GM18499 (cell line): ENCODE measurements at regions not wholly inside any gene's neighbourhood (a gene's known extent, or its start where the extent isn't known, plus 50 kb on each side); places are given as distances from the start of the nearest gene placed in this dataset.
"Not testable (repeated sequence)": the region's sequence is repeated elsewhere in the genome, so short reads cannot be mapped to it uniquely, and the experiment has no call there.

Experiments used
- ATAC-seq: cut with Tn5 transposase; IDR thresholded peaks from one replicate; pipeline ENCODE4 v1.9.1; 2021; ENCODE audit warnings: moderate number of reproducible peaks; ENCODE audit not compliant: insufficient read depth, unreplicated experiment

DNA sequence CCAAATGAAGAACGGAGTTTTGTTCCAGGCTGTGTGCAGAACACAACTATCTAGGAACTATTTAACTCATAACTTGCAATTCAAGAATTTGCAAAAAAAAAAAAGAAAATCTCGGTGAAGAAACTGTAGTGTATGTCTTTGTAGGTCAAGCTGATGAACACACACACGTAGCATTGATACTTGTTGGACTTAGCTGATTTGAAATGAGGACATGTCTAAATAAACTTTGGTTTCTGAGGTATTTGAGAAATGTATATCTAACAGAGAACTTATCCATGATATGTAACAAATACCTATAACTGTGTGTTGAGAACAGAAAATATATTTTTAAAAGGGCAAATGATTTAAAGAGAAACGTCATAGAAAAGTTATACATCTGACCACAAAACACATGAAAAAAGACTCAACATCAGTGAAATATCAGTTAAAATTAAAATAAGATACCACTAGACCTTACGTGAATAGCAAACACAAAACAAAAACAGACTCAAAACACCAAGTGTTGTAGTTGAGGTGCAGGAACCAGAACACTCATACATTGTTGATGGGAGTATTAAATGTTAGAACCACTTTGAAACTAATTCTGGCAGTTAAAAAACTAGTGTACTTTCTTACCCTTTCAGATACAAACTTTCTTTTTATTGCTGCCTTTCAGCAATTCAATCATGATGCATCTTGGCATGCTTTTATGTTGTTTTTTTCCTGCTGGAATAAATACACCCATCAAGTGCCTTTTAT, 1535.8 kb upstream of the PCDH10 start:
- peak; percentile 28 for ATAC-seq

GRCh38 chr4:131613824-131614216, 1535.3 kb upstream of the PCDH10 start:
- ATAC-seq, result peak; percentile 100

DNA sequence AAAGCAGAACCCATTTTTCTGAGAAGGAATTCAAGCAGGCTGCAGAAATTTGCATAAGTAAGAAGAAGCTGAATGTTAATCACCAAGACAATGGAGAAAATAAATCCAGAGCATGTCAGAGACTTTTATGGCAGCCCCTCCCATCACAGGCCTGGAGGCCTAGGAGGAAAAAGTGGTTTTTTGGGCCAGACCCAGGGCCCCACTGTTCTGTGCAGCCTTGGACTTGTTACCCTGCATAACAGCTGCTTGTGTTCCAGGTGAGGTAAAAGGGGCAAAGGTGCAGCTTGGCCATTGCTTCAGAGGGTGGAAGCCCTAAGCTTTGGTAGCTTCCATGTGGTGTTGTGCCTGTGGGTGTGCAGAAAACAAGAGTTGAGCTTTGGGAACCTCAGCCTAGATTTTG, 1516.2 kb upstream of the PCDH10 start:
- no peak for ATAC-seq

- ATAC-seq, result no peak
Observed at GRCh38 chr4:131635191-131635590, 1513.9 kb upstream of the PCDH10 start.

GRCh38 chr4:131638781-131639180, 1510.3 kb upstream of the PCDH10 start:
- ATAC-seq, result no peak

GRCh38 chr4:131644619-131645018, 1504.5 kb upstream of the PCDH10 start:
- ATAC-seq, result no peak

DNA sequence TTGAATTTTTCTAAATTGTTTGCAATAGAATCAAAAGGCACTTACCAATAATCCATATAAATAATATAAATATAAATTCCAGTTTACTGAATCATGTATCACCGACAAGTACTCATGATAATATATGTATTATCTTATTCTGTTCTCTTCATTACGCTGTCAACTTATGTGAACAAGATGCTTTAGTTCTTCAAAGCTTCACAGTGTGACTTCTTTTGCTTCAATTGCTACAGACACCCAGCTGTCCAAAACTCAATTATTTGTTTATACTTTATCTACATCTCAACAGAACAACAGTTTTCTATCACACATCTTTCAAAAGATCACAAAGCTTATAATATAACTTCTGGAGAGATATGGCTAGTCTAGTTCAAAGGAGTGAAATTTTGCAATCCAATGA, 1499.9 kb upstream of the PCDH10 start:
- no peak for ATAC-seq

- no peak for ATAC-seq
Observed at GRCh38 chr4:131650951-131651350, 1498.1 kb upstream of the PCDH10 start.

DNA sequence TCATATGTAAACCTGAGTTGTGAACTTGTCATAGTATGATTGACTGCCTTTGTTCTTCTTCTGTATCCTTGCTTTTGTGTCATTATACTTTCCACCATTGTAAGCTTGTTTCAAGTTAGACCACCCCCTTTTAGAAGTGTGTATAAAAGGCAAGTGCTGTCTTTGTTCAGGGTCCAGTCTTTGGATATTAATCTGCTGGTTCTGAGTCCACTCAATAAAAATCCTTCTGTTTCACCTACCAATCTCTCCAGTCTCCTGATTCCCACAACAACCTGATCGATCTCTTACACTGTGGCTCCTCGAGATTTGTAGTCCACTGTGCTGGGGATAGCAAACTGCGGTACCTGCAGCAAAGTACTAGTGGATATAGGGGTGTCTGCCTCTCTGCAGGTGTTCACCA, 1465.8 kb upstream of the PCDH10 start:
- not testable (repeated sequence) for ATAC-seq

- no peak for ATAC-seq
Observed at GRCh38 chr4:131721883-131722282, 1427.2 kb upstream of the PCDH10 start.

GRCh38 chr4:131723069-131723468, 1426.0 kb upstream of the PCDH10 start:
- ATAC-seq, result not testable (repeated sequence)

DNA sequence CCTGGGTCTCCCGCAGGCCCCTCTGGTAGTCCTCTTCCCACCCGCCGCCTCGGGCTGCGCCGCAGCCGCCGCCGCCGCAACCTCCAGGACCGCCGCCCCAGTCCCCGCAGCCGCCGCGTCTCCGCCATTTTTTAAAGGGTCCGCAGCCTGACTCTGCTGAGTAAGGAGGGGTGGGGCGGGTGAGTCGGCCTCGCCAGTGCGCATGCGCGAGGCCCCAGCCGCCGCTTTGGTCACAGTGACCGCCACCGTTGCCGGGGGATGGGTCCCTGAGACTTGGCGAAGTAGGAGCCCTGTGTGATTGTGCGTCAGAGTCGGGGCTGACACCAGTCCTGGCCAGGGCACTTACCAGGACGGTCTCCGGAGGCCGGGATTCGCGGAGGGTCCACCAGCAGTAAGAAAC, 1424.2 kb upstream of the PCDH10 start:
- not testable (repeated sequence) for ATAC-seq

DNA sequence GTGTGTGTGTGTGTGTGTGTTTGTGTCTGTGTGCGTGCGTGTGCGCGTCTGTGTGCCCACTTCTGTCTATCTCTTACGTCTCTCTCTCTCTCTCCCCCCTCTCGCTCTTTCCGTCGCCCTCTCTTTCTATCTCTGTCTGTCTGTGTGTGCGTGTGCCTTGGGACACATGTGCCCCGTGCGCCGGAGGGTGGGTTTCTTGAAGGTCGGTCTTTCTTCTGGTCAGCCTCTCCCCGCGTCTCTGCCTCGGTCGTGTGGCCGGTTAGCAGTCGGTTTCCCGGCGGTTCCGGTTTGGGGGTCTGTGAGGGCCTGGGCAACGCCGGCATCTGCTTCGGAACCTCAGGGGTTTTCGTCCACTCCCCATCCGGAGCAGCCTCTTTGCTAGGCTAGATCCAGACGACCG, 1423.6 kb upstream of the PCDH10 start:
- not testable (repeated sequence) for ATAC-seq

- not testable (repeated sequence) for ATAC-seq
Observed at GRCh38 chr4:131726940-131727339, 1422.2 kb upstream of the PCDH10 start.

GRCh38 chr4:131727418-131727817, 1421.7 kb upstream of the PCDH10 start:
- ATAC-seq, result not testable (repeated sequence)

DNA sequence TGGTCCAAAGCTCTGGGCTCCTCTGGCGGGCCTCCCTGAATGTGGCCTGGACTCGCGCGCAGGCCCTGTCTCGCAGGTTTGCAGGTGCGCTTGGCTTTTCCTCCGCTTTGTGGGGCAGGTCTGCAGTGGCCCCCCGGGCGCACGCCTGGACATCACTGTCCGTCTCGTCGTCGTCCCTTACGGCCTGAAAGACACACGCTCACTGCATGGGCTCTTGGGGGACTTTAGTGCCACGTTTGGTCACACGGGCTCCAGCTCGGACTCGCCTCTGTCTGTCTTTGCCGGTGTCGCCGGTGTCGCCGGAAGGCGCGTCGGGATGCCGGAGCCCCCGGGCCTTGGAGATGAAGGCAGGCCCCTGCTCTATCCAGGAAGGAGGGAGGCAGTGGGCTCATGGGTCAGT, 1419.9 kb upstream of the PCDH10 start:
- not testable (repeated sequence) for ATAC-seq

- ATAC-seq, result not testable (repeated sequence)
Observed at GRCh38 chr4:131729716-131730398, 1419.2 kb upstream of the PCDH10 start.

- not testable (repeated sequence) for ATAC-seq
Observed at GRCh38 chr4:131730574-131730973, 1418.5 kb upstream of the PCDH10 start.

- ATAC-seq, result not testable (repeated sequence)
Observed at GRCh38 chr4:131732034-131732630, 1417.0 kb upstream of the PCDH10 start.

DNA sequence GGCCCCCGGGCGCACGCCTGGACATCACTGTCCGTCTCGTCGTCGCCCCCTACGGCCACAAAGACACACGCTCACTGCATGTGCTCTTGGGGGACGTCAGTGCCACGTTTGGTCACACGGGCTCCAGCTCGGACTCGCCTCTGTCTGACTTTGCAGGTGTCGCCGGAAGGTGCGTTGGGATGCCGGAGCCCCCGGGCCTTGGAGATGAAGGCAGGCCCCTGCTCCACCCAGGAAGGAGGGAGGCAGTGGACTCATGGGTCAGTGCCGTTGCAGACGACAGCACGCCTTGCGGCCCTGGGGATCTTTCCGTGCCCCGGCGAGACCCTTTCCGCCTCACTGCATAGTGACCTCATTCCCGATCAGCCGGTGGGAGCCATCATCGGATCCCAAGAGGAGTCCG, 1414.8 kb upstream of the PCDH10 start:
- not testable (repeated sequence) for ATAC-seq

GRCh38 chr4:131734851-131735385, 1414.2 kb upstream of the PCDH10 start:
- not testable (repeated sequence) for ATAC-seq
